GM12892 (cell line): ENCODE measurements at regions not wholly inside any gene's neighbourhood (a gene's known extent, or its start where the extent isn't known, plus 50 kb on each side); places are given as distances from the start of the nearest gene placed in this dataset.

ENCODE experiments used
- POLR2A ChIP-seq: IDR thresholded peaks from 2 replicates; pipeline ENCODE4 v1.6.1; 2011; ENCODE audit warnings: low read depth, low read length, control low read depth
- POLR2AphosphoS5 ChIP-seq: IDR thresholded peaks from 2 replicates; pipeline ENCODE4 v1.6.1; 2011; ENCODE audit warnings: low read depth, low read length, control low read depth

- TF ChIP-seq POLR2AphosphoS5, result no peak
- TF ChIP-seq POLR2A, result no peak
Observed at GRCh38 chr15:44861917-44862316, 94.6 kb upstream of the TERB2 start.
